GM12873 (cell line): ENCODE measurements at regions not wholly inside any gene's neighbourhood (a gene's known extent, or its start where the extent isn't known, plus 50 kb on each side); places are given as distances from the start of the nearest gene placed in this dataset.

Experiments used
- CTCF ChIP-seq: IDR thresholded peaks from 2 replicates; pipeline ENCODE4 v1.5.1; 2012; ENCODE audit warnings: low read depth, mild to moderate bottlenecking, moderate library complexity, low read length, control low read depth; ENCODE audit not compliant: insufficient read depth; ENCODE audit errors: missing control alignments

GRCh38 chr2:120995656-120996190, 260.1 kb downstream of the GLI2 start:
- no peak for TF ChIP-seq CTCF

- no peak for TF ChIP-seq CTCF
These were observed 263.9 kb downstream of the GLI2 start for GRCh38 chr2:120999377-121000097.

GRCh38 chr2:121000804-121001203, 265.1 kb downstream of the GLI2 start:
- no peak for TF ChIP-seq CTCF

GRCh38 chr2:121001641-121002040, 266.0 kb downstream of the GLI2 start:
- TF ChIP-seq CTCF: no peak

- no peak for TF ChIP-seq CTCF
These were observed 266.9 kb downstream of the GLI2 start for GRCh38 chr2:121002597-121002996.

GRCh38 chr2:121003391-121003790, 267.7 kb downstream of the GLI2 start:
- no peak for TF ChIP-seq CTCF

- no peak for TF ChIP-seq CTCF
These were observed 268.7 kb downstream of the GLI2 start for GRCh38 chr2:121004359-121004758.
